Left ventricle myocardium superior (tissue), 1 donor: ENCODE measurements at regions not wholly inside any gene's neighbourhood (a gene's known extent, or its start where the extent isn't known, plus 50 kb on each side); places are given as distances from the start of the nearest gene placed in this dataset.

Source experiments
- ATAC-seq: fragments of 200-7000 bp; cut with Tn5 transposase; one replicate; pipeline ENCODE4 v1.9.1; 2020; ENCODE audit warnings: mild to moderate bottlenecking, moderate library complexity
- DNase-seq: peaks from one replicate; pipeline ENCODE4 v3.0.0-alpha.2; 2020
- intact Hi-C: fragments of 100-400 bp; cut with micrococcal nuclease; formaldehyde crosslinking; loops from one replicate; pipeline ENCODE4 v1.11.0; 2022
- donor health status: DM: no; HTN: yes; CAD: no; lungs with severe emphysema.

DNA sequence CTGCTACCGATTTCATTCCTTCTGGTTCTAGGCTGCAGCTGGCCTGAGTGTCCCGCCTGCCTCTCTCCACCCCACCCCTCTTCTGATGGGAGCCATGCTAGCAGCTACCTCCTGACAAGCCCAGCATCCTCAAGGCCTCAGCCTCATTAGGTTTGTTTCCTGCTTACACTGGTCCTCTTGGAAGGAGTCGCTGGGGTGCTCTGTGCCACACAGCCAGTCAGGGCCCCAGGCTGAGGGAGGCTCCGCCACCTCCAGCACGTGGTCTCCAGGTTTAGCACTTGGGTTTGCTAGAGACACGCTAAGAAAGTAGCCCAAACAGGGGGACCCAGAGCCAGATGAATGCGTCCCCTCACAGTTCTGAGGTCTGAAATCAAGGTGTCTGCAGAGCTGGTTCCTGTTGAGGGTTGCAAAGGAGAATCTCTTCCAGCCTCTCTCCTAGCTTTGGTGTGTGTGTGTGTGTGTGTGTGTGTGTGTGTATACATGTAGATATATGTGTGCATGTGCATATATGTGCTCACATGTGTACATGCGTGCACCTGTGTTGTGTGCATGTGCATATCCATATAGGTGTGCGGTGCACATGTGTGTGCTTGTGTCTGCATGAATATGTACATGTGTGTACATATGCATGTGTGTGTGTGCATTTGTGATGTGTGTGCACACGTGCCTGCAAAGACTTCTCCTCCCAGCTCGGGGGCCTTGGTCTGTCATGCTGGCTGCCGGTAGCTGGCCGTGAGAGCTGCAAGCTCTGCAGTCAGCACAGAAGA is 301.1 kb upstream of the AJAP1 start:
- no peak for ATAC-seq

DNA sequence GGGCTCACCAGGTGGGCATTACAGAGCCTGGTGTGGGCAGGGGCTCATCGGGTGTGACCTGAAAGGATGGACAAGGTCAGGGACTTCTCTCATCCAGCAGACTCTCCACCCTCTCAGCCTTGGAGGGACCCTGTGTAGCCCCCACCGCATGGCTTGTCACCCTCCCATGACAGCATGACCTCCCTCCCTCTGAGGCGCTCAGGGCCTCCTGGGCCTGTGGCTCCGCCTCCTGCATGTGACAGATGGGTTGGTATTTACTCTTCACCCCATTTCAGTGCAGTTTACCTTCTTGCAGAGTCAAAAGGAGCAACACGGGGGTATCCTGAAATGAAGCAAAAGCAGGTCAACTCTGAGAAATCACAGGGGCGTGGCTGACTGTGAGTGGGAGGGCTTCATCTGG is 298.6 kb upstream of the AJAP1 start:
- intact Hi-C loops = no loop called here
- no peak for DNase-seq
- ATAC-seq = no peak

More for the DNA sequence above, 301.1 kb upstream of the AJAP1 start:
- no peak for DNase-seq
- intact Hi-C loops = no loop called here

DNA sequence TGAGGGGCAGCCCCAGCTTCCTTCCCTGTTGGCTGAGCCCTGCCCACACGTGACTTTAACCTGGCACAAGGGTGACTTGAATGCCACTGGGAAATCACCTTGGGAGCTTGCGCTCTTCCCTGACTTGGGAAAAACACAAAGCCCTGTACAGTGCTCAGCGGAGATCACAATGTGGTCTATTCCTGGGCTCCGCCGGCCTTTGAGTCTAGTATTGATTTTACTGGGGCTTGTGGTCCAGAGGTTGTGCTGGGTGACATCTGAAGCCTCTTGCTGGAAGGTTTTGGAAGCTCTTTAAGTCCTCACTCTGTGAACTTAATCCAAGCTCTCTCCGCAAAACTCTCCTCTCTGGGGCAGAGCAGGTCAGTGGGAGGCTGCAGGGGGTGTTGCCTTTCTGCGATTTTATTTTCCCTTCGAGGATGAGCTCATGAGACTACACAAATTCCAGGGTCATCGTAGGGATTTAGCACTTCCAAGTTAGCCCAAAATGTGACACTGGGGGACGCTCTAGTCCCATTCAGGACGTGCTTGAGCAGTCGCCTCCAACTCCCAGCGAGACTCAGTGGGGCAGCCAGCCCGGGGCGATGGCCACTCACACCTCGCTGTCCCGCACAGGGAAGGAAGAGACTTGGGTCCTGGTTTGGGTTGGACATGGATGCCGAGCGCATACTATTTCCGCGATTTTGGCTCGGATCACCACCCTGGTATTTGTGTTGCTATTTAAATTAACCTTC is 291.9 kb upstream of the AJAP1 start:
- DNase-seq (no peak), ATAC-seq (no peak)
- intact Hi-C loops = no loop called here

DNA sequence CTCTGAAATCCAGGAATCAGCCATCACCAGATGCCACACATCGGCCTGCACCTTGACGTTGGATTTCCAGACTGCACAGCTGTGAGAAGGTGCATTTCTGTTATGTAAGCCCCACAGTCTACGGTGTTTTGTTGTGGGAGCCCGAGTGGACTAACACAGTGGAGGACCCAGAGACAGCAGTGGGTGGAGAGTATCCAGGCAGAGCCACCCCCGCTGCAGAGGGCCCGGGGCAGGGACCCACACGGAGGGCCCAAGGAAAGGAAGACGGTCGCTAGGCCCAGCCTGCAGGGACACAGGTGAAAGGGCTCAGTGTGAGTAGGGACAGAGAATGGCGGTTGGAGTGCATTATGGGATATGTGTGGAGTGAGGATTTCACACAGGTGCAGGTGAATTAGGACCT is 288.3 kb upstream of the AJAP1 start:
- intact Hi-C loops = no loop called here
- ATAC-seq = no peak
- no peak for DNase-seq

DNA sequence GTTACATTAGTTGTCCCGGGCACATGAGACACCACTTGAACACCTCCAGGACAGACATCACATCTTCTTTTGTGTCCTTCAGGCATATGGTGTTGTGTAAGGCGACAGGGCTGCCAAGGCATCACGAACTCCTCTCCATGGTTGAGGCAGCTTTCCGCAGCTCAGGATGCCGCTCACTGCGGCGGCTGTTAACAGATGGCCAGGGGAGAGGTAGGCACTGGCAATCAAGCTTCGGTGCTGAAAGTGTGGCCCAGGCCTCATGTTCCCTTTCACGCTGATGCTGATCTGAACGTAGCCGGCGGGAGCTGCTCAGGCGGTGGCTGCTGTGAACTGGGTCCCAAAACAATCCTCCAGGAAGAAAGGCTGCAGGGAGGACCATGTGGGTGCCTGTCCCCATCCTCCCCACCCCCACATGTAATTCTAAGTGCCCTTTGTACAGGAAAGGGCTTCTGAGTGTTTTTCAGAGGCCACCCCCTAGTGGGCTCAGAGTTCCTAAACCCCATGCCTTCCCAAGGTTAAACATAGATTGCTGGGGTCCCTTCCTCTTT is 287.1 kb upstream of the AJAP1 start:
- ATAC-seq (no peak), DNase-seq (no peak)
- intact Hi-C loops = no loop called here

DNA sequence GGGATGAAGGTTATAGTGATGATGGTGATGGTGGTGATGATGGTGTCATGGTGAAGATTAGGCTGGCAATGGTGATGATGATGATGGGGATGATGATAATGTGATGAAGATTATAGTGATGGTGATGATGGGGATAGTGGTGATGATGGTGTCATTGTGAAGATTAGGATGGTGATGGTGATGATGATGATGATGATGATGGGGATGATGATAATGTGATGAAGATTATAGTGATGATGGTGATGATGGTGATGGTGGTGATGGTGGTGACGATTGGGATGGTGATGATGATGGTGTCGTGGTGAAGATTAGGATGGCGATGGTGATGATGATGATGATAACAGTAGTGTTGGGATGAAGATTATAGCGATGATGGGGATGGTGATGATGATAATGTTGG is 285.1 kb upstream of the AJAP1 start:
- ATAC-seq (no peak), DNase-seq (no peak)
- intact Hi-C loops = no loop called here

DNA sequence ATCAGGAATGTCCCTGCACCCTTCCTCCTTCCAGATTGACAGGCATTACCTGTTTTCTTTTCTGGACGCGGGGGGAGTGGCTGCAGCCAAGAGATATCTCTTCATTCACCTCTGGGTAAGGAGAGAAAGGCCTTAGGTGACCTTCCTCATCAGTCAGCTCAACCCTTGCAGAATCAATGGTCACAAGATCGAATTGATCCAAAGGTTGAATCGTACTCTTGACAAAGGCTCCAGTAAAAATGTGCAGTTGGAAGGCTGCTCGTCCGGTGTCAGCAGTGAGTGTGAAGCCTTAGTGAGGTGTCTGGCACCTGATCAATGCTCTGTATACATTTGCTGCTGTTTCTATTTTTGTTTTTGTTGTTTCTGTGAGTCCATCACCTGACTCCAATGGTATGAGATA is 282.6 kb upstream of the AJAP1 start:
- ATAC-seq (no peak), DNase-seq (no peak)
- intact Hi-C loops = no loop called here

DNA sequence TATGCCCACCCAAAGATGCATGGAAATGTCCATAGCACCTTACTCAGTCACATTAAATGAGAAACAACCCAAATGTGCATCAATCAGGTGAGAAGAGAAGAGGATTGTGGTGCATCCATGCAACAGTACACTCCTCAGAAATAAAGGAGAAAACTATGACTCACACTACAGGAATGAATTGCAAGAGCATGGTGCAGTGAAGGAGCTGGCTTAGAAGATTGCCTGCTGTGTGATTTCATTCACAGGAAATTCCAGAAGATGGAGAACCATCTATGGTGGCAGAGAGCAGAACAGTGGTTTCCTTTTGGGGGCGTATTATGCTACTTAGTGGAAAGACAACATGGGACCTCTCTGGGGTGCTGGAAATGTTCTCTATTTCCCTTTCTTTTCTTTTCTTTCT is 278.6 kb upstream of the AJAP1 start:
- ATAC-seq = no peak
- DNase-seq = no peak
- intact Hi-C loops = no loop called here

DNA sequence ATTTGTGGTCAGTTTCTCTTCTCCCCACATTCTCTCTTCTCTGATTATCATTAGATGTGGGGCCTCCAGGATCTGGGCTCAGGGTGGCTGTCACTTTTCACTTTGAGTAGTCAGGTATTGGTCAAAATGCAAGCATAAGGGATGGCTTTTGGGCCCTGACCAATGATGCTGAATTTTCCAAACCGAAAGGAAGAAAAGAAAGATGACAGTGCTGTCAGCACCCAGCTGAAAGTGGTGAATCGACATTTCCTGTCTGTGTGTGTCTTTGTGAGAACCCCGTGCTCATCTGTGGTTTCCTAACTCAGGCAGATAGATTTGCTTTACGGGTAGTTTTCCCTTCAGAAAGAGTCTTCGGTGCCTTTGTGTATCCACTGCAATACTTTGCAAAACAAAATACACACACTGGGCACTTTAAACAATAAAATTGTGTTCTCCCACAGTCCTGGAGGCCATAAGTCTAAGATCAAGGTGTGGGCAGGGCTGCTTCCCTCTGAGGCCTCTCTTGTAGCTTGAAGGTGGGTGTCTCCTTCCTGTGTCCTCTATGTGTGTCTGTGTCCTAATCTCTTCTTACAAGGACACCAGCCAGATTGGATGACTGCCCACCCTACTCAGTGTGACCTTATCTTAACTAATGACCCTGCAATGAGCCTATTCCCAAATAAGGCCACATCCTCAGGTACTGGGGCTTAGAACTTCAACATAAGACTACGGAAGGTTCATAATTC is 274.8 kb upstream of the AJAP1 start:
- intact Hi-C loops = no loop called here
- DNase-seq (no peak), ATAC-seq (peak; percentile 66)

DNA sequence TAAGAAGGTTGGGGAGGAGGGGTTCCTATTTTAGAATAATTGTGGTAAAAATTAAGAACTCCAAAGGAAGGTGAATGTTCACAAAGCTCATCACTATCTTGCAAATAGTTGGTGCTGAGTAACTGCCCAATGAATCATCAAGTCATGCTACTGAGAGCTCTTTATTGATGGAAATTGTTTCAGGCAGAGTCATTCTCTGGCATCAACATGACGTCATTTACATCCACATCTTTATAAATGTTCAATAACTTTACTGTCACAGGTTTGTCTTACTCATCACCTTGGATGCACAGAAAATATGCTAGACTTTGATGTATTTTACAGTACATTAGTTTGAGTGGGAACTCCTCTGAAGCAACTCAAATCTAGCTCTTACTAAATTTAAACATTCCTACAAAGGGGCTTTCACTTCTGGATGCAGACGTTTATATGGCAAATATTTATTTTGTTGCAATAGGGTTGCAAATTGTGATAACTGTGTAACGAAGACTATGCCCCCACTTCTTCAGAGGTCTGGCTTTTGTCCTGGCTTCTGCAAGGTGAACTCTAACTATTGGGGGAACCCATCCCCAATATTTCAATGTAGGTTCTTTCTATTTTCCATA is 273.7 kb upstream of the AJAP1 start:
- DNase-seq (no peak), ATAC-seq (no peak)
- intact Hi-C loops = no loop called here

DNA sequence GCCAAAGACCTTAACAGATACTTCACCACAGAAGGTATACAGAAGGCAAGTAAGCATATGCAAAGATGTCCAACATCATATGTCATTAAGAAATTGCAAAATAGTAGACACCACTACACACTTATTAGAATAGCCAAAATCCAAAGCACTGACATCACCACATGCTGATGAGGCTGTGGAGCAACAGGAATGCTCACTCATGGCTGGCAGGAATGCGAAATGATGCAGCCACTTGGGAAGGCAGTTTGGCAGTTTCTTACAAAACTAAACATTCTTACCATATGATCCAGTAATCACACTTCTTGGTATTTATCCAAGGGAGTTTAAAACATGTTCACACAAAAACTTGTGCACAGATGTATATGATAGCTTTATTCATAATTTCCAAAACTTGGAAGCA is 261.2 kb upstream of the AJAP1 start:
- intact Hi-C loops = no loop called here
- ATAC-seq (no peak), DNase-seq (no peak)

DNA sequence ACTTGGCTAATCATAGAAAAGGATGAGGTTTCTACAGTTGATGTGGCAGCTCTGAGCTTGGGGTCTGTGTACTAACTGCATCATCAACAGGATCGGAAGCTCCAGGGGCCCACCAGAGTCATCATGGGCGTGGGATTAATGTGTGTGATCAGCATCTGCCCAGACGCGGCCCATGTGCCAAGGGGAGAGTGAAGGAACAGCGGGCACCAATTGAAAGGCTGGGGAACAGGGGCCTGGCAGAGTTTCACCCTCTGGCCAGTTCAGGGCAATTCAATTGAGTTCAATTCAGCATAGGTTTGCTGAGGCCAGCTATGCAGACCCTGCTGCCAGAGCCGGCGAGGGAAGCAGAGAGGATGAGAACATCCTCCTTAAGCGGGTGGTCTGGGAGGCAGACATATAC is 260.0 kb upstream of the AJAP1 start:
- intact Hi-C loops = no loop called here
- DNase-seq (no peak), ATAC-seq (no peak)

DNA sequence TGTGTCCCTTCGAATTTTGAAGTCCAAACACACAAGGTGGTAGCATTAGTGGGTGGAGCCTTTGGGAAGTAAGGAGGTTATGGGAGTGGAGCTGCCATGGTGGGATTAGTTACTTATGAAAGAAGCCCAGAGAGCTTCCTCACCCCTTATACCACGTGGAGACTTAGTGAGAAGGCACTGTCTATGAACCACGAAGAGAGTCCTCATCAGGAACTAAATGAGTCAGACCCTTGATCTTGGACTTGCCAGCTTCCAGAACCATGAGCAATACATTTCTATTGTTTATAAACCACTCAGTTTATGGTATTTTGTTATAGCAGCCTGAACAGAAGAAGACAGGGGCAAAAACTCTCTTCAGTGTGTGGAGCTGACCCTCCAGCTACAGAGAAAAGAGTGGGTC is 259.3 kb upstream of the AJAP1 start:
- intact Hi-C loops = no loop called here
- no peak for ATAC-seq
- DNase-seq = no peak

DNA sequence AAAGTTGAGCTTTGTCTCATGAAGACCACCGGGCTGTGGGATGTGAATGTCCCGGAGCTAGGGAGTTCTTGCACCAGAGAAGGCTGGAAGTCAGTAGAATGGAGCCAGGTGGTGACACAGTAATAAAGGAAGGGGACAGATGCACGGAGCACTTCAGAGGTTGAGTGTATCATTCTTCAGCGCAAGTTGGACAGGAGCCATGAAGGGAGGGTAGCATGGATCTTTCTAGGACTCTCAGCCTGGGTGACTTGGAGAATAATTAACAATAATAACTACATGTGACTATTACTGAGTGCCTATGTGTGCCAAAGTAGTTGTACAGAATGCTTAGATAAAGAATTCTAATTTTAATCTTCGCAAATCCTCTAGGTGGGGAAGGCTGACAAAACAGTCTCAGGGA is 258.7 kb upstream of the AJAP1 start:
- no peak for DNase-seq
- ATAC-seq = no peak
- intact Hi-C loops = no loop called here

DNA sequence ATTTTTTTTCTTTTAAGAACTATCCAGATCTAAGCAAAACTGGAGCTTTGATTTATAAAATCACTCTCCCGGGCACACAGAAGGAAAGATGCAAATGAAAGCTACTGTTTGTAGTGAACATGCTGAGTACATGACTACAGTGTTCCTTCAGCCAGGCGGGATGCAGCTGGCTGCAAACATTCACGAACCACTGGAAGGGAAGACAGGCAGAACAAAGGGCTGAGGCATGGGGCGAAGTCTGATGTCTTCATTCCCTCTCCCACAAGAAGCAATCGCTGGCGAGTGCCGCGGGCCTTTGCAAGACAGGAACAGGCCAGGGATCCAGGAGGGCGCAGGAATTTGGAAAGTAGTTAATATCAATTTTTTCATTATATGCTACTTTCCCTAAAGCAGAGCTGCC is 257.9 kb upstream of the AJAP1 start:
- DNase-seq = no peak
- peak; percentile 18 for ATAC-seq
- intact Hi-C loops = no loop called here

DNA sequence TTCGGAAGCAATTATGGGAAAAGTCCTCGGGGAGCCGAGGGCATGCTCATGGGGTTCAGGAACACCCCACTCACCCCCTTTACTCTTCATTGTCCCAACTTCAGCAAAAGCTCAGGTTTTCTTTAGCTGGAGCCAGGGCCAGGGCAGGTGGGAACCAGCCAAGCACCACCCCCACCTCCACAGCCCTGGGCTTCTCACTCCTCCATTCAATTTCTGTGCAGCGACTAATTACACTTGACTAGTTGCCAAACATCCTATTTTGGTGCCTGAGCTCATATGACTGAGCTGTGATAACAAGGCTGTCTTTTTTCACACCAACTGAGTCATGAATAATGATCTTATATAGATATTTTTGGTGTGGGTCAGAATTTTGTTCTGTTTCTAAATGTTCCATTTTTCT is 257.2 kb upstream of the AJAP1 start:
- peak; percentile 81 for ATAC-seq
- DNase-seq = no peak
- intact Hi-C loops = no loop called here

DNA sequence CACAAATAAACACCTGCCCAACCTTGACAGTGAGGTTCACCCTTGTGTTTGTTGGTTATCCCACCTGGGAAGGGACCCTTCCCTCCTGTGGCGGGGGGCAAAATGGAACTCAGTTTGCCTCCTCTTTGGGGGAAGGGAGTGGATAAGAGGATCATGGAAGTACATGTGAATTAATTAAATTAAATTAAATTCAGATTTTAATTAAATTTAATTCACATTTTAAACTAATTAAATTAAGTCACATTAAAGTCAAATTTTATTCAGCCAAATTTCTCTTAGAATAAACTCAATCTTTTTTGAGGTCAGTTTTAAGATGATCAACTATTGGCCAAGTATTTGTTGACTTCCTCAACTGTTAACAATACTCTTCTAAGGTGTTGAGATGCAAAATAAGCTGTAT is 252.4 kb upstream of the AJAP1 start:
- intact Hi-C loops = no loop called here
- no peak for DNase-seq
- no peak for ATAC-seq

DNA sequence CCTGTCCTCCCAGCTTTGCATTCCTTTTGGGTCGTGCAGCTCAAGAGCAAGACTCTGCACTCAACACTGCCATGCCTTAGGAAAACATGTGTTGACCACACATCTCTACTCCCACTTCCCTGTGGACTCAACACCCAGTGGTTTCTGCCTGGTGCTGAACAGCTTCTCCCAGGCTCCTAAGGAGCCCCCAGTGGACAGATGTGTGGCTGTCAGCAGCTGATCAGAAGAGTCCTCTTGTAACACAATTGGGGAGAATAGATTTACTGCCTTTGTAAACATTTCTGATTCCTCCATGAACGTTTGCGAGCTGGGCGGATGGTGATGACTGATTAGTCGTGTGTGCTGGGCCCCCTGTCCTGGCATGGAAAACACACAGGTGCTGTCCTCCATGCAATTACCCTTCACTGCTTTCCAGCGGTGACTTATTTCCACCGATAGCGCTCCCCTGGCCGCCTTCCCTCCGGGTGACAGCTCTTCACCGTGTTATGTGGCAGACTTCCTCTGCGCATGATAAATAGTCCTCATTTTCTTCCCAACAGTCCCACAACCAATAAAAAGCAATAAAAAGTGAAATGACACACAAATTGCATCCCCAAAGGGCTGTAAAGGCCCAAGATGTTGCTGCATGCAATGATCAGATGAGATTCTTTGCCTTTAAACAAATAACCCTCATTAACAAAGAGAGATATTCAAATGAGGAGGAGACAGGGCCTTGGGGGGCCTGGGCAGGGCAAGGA is 249.4 kb upstream of the AJAP1 start:
- intact Hi-C loops = no loop called here
- DNase-seq (no peak), ATAC-seq (no peak)

DNA sequence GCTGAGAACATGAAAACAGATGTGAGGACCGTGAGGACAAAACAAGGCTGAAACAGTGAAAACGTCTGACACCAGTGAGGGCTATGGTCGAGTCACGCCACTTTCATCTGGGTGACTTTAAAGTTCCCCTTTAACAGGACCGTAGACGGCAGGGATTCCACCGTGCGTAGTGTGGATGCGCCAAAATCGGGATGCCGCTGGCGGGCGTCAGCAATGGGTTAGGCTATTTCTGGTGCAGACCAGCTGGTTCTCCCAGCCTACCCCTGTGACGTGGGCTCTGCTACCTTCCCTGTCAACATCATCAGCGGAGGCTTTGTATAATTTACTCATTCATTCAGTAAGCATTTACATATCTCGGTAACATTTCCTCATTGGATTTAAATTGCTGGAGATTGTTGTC is 246.6 kb upstream of the AJAP1 start:
- no peak for ATAC-seq
- intact Hi-C loops = no loop called here
- DNase-seq = no peak
